ENCODE measurements at regions not wholly inside any gene's neighbourhood (a gene's known extent, or its start where the extent isn't known, plus 50 kb on each side); places are given as distances from the start of the nearest gene placed in this dataset.

DNA sequence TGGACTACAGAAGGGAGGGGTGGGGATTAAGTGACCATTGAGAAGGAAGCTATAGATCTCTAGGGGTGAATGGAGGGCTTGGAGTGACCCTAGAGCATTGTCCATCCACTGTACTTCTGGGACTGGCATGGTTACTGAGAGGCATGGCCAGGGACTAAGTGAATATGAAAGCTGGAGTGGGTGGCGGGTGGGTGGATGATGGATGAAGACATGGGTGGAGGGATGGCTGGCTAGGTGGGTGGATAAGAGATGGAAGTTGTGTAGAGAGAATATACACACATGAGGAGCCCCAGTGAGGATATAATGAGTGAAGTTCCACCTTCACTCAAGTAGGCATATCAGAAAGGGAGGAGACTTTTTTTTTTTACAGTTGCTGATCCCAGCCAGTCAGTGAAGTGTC, 65.5 kb upstream of the NRXN3 start:
- TF ChIP-seq POLR2A (IDR thresholded peaks at IDR 0.05; ENCODE audit: low read depth, low read length) (no peak), POLR2AphosphoS5 (IDR thresholded peaks at IDR 0.05; ENCODE audit: low read depth, low read length) (no peak)
